GM19455 (cell line): ENCODE measurements at regions not wholly inside any gene's neighbourhood (a gene's known extent, or its start where the extent isn't known, plus 50 kb on each side); places are given as distances from the start of the nearest gene placed in this dataset.

Experiments used
- ATAC-seq: cut with Tn5 transposase; IDR thresholded peaks from one replicate; pipeline ENCODE4 v1.9.1; 2021; ENCODE audit not compliant: unreplicated experiment

DNA sequence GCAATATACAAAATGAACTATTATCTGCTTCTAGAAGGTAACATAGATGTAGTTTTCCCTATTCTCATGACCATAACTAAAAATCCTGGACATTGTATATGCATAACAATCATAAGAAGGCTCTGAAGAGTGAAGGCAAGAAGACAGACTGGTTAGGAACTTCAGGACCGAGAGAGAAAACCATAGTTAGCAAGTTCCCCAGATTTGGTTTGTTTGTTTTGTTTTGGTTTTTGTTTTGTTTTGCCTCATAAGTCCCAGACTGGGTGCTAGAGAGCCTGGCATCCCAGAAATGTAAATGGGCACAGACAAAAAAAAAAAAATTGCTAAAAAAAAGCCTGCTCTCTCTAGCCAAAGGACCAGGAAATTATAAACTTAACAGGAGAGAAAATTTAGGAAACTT lies 192.2 kb upstream of the FBXO11 start:
- ATAC-seq: no peak

DNA sequence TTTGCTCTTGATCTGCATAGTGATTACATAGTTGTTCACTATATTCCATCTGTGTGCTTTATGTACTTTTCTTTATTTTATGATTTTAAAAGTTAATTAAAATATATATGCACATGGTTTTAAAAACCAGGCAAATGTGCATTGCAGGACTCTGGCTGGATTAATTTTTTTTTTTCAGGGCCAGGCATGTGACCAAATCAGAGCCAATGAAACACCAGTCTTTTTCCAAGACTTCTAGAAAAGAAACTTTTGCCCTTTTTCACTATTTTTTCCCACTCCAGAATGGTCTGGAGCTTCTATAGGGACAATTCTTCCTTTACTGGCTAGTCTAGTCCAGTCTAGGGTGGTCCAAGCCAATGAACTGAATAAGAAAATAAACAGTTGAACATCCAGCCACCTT lies 198.1 kb upstream of the FBXO11 start:
- ATAC-seq: no peak

DNA sequence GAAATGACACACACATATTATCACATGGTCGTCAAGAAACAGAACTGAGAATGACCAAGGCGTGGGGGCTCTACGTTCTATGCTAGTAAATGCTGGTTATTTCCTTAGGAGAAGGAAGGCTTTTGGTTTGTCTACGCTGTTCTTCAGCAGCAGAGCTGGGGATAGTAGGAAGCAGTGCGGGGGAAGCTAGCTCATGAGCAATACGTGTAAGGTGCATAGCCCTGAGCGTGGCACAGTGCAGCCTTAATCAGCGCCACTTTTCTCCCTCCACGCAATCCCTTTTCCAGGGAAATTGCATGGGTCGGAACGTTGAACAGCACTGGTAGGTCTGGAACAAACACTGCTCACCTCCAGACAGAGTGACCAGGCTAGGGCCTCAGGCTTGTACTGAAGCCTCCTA lies 199.6 kb upstream of the FBXO11 start:
- no peak for ATAC-seq

DNA sequence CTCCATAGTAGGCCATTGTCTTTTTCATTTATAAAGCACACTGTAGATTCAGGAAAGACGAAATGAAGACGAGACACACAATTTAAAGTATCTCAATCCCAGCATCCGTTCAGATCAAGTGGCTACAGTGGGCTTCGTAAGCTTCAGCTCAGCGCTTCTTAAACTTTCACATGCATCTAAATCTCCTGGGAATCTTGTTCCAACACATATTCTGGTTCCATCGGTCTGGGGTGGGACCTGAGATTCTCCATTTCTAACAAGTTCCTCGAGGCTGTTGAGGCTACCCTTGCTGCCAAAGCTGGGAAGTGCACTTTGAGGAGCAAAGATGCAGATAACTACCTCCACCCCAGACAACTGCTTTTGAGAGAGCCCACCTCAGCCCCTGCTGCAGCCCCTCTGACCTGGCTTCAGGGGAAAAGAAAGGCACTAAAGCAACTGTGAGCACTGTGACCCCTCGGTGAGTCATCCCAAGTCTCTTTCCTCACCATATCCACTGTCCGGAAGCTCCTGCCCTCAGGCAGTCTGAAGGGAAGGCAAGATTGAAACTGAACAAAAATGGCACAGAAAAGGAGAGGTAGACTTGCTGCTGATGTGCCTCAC lies 201.1 kb upstream of the FBXO11 start:
- no peak for ATAC-seq

DNA sequence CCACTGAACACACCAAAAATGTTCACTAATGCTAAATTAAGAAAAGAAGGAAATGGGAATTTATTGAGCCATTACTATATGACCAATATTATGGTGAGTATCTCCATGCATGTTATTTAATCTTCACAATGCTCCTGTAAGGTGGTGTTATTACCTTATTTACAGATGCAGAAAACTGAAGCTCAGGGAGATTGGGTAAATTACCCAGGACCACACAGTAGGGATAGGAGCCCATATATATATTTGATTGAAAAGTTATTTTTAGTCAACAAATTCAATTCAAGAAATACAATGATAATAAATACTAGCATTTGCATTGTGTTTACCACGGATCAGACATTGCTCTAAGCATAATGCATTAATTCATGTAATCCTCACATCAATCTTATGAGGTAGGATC lies 202.2 kb upstream of the FBXO11 start:
- ATAC-seq: no peak

DNA sequence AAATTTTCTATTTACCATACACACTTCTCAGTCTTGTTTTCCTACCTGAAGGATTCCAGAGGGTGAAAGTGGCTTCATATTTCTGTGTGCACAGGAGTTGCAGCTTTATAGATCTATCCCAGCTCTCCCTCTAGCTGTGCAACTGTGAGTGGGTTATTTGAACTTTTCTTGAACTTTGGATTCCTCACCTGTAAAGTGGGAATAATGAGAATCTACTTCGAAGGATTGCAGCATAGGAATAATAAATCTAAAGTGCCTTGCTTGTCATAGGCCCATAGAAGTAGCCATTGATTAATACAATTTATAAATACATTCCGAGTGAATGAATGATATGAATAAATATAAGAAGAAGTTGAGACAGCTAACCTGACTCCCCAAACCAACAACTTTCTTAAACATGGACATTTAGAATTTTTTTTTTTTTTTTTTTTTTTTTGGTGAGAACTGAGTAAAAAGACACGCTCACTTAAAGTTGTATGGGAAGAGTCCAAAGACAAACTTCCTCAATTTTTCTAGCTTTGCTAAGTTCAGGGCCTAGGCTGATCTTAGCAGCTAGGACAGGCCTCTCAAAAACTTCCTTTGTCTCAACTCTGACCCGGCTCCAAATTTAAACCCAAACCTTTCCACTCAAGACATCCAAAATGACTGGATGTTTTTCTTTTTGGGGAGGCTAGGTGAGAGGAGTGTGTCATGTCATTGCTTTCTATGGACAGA lies 203.3 kb upstream of the FBXO11 start:
- ATAC-seq: no peak

DNA sequence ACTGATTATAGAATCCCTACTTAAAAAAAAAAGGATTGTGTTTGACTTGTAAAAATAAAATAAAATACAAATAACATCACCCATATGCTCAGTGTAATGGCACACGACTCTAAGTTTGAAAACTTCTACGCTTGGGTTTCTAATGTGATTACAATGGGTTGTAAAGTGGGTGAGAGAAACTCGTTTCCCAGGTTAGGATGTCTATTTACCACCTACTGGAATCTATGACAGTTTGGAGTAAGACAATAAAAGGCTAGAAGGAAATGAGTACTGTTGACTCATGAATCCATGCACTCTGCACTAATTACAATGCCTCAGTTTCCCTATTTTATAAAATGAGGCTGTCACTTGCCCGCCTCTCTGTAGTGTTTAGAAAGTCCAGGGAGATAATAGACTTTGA lies 204.0 kb upstream of the FOXN2 start:
- ATAC-seq: no peak

DNA sequence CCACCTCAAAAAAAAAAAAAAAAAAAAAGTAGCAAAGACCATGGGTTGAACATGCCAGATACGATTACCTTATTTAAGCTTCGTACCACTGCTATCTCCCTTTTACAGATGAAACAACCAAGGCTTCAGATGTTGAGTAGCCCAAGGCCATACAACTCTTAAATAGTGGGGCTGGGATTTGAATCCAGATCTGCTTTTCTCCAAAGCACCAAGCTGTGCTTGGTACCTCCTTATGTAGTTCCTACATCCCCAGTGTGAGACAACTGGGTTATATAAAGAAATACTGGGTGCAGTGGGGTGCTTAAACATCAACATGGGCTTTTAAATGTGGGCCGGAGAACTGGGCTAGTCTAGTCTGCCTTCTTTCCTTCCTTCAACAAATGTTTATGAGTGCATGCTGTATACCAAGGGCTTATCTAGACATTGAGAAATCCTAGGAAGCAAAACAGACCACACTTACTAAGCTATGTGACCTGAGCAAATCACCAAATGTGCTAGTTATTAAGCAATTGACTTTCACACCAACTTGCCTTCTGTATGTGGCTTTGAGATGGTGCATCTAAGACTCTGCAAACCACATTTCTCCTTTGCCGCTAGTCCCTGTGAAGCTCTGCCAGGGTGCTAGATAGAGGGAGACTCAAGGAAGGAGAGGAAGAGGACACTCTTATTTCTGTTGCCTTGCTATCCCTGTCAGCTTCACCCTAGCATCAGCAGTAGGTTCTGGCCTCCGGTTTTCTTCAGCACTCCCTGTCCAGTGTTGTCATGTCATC lies 201.4 kb upstream of the FOXN2 start:
- ATAC-seq: no peak

DNA sequence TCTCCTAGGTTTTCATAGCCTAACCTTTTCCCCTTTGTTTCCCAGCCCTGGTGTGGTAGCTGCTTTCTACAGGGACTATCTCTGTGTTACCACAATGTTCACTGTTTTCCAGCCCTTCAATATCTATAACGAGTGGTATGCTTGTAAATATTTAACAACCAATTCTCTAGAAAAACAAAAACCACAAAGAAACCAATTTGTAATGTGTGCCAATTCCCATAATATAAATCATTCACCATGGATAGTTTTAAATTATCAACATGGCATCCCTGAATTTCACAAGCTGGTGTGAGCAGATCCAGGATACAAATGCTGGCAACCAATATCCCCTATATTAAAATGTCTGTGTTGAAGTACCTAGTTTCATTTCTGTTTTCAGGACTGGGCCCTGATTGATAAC lies 200.7 kb upstream of the FOXN2 start:
- ATAC-seq: no peak

DNA sequence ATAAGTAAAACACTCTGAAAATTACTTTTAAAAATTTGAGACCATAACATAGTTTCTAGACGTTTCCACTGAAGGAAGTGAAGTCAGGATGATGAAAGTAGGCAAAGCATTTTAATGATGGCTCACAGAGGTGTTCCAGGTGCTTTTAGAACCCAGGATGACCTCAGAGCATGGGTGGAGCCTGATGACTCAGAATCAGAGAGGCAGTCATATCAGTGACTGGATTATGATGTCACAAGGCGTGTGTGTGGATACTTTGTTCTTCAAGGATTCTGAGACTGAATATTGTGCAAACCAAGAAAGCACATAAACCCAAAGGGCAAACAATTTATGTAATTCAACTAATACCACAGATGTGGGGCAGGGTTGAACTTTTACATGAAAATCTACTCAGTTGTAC lies 200.2 kb upstream of the FOXN2 start:
- ATAC-seq: no peak

DNA sequence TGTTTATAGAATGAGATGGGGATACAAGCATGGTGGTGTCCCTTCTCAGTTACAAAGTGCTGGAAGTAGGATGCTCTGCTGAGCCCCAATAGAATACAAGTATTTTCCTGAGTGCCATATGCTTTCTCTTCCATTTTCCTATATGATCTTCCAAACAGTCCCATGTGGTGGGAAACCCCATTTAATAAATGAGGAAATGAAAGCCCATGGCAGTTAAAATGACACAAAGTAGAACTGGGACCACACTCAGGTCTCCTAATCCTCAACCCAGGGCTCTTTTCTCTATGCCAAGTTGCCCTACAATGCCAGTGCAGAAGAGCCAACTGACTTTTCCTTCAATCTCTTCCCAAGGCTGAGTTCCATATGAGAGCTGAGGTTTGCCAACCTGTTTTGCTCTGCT lies 198.0 kb upstream of the FOXN2 start:
- ATAC-seq: no peak

DNA sequence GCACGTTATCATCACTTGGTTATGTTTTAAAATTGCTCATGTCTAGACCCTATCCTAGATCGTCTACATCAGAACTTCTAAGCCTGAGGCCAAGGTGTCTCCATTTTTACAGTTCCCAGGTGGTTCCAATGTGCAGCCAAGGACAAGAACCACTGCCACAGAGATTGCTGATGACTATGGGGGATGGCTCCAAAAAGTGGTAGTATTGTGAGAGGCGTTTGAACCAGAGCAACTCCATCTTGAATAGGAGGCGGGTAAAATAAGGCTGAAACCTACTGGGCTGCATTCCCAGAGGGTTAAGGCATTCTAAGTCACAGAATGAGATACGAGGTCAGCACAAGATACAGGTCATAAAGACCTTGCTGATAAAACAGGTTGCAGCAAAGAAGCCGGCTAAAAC lies 195.6 kb upstream of the FOXN2 start:
- ATAC-seq: no peak

DNA sequence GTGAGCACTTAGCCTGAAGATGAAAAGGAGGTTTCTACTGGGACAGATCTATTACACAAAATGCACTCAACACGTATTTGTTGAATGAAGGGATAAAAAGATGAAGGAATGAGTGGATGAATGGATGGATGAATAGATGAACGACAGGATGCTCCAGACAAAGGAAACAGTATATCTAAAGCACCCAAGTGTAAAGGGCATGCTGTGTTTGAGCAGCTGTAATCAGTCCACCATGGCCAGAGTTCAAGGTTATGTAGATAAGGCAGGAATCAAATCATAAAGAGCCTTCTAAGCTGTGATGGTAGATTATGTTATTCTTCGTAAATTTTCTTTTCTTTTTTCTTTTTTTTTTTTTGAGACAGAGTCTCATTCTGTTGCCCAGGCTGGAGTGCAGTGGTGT lies 194.4 kb upstream of the FOXN2 start:
- ATAC-seq: no peak

DNA sequence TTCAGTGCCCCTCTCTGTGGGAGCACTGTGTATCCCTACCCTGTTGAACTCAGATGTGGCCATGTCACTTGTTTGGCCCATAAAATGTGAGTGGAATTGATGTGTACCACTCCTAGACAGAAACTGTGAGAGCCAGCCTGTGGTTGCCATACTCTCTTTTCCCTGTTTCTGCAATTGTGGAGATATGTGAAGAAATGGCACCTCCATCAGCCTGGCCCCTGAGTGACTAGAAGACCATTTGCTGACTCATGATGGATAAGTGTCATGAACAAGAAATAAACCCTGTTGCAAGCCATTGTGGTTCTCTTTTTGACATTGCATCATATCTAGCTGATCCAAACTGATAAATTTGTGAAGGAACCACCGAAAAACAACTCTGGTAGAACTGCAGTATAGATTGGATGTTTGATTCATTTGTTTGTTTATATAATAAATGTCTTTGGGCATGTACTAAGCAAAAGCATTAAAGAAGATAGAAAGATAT lies 193.7 kb upstream of the FOXN2 start:
- ATAC-seq: no peak

DNA sequence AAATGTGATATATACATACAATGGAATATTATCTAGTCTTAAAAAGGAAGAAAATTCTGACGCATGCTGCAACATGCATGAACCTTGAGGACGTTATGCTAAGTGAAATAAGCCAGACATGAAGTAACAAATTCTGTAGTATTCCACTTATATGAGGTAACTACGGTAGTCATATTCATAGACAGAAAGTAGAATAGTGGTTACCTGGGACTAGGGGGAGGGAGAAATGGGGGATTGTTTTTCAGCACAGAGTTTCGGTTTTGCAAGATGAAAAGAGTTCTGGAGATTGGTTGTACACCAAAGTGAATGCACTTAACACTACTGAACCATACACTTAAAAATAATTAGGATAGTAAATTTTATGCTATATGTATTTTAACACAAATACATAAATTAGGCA lies 192.3 kb upstream of the FOXN2 start:
- ATAC-seq: no peak

DNA sequence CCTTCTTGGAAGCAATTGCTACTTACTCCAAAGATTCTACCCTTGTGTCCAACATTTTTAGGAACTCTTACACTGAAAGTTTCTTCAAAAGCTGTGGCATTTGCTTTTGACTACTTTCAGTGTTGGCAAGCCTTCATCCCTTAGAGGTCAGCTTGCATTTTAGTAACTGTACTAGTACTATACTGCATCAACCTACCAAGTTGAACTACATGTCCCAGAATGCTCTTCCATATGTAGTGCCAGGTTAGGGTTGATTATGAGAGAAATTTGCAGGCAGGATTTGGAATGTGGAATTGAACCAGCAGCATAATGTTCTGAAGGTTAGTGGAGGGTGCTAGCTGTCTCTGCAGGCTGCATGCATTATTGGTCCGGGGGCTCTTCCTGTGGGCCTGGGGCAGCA lies 189.9 kb upstream of the FOXN2 start:
- no peak for ATAC-seq

DNA sequence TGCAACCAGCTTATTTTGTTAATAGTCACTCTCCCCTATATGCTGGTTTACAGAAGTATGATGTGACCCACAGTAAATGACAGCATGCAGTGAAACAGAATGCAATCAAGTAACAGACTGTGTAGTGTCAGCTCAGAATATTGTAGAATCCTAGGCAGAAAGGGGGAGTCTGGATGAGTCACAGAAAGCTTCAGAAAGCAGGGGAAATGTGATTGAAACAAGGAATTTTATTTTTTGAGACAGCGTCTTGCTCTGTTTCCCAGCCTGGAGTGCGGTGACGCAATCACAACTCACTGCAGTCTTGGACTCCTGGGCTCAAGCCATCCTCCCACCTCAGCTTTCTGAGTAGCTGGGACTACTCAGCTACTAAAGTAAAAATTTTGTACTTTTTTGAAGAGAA lies 188.3 kb upstream of the FOXN2 start:
- no peak for ATAC-seq

DNA sequence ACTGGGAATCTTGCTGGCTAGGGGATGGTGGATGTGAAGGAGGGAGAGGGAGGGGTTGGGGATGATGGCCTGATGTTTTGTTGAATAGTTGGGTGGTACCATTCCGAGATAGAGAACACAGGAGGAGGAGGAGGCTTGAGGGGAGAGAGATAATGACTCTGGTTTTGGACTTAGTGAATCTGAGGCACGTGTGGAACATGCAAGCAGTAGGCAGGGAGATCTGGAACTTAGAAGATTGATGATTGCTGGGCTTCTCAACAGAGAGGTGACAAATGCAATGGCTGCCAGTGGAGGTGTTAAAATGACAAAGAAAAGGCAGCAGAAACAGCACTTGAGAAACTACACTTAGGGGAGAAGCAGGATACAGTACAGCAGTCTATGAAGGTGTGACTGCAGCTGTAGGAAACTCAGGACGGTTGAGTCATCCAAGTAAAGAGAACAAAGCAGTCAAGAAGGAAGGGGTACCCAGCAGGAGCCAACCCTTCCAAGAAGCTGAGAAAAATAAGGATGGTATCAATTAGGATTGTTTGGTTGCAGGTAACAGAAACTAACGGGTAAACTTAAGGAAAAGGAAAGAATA lies 186.8 kb upstream of the FOXN2 start:
- ATAC-seq: no peak

DNA sequence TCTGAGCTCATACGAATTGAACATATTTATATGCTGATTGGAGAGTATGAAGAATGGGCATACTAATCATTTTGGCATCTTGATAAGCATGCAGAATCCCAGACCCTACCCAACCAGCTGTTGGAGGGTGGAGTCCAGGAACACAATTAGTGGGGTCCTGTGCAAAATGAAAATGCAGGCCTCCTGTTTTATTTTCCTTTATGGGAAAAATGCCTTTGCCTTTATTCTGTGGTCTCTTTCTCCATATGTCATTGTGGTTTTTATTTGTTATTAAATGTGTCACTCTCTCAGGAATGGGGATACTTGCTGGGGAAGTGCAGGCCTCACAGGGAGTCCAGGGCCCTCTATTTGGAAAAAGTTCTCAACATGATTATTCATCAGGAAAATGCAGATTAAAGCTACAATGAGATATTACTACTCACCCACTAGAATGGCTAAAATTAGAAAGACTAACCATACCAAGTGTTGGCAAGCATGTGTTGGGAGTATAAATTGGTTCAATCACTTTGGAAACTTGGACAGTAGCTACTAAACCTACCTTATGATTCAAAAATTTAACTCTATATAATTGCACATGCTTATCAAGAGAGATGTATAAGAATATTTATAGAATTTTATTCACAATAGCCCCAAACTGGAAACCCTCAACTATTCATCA lies 185.1 kb upstream of the FOXN2 start:
- ATAC-seq: no peak

DNA sequence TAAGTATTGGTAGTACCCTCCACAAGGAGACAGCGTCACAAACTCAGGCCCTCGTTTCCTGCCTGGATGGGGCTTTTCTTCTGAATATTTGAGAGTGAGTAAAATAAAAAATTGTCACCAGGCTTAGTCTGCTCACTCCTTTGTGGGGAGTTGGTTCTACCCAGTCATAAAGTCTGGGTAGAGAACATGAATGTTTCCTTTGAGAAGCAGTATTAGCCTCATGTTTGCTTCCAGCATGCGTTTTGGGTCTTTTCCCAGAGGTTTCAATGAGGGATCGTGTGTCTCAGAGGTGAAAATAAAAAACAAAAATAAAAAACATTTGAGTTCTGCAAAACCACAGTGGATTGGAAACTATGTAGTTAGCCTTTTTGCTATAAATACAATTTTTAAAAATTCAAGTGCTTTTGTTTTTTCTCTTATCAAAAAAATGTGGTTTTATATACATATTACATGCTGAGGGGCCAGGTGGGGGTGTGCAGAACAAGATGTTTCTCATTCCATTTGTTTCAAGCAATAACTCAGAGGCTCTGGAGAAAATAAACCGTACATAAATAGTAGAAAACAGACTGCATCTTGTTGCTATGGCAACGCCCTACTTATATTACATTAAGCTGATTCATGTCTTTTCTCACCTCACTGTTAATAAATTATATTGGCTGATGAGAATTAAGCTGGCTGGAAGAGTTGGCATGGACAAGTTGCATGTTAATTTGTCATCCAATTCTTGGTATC lies 182.8 kb upstream of the FOXN2 start:
- no peak for ATAC-seq

DNA sequence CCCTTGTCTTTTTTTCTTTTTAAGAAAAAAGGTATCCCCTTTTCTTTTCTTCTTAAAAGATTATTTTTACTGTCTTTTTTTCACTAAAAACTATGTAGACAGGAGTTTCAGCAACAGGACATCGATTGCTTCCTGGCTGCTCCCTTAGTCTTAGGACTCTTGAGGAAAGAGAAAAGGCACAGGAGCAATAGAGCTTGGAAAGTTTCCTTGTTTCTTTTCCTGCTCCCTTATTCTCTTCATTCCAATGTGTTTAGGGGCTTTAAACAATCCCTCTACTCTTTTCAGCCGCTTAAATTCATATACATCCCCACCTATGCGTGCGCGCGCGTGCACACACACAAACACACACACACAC lies 182.2 kb upstream of the FOXN2 start:
- ATAC-seq: no peak
